SH-SY5Y (cell line): ENCODE measurements at regions not wholly inside any gene's neighbourhood (a gene's known extent, or its start where the extent isn't known, plus 50 kb on each side); places are given as distances from the start of the nearest gene placed in this dataset.

Source experiments
- GATA2 ChIP-seq: IDR thresholded peaks from 2 replicates; pipeline ENCODE4 v1.6.1; 2011; ENCODE audit warnings: mild to moderate bottlenecking, low read depth, low read length
- GATA3 ChIP-seq: IDR thresholded peaks from 2 replicates; pipeline ENCODE4 v1.6.1; 2011; ENCODE audit warnings: low read depth, mild to moderate bottlenecking, low read length, moderate library complexity

- TF ChIP-seq GATA3 (no peak), GATA2 (no peak)
Measured at GRCh38 chr1:229064320-229065168, 206.4 kb upstream of the RAB4A start.

DNA sequence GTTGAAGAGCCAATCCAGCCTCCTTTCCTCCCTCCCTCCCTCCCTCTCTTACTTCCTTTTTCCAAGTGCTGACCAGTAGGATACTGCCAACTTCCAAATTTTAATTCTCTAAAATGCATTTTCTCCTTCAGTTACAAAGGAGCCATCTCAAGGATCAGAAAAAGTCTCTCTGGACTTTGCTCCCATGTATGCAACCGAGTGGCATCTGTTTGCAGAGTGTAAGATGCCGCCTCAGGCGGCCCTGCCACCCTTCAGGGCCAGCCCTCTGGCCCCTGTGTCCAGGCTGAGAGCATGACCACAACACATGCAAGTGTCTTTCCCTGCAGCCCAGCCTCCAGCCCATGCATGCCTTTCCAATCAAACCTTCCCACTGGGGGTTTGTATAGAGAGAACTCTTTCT lies 205.3 kb upstream of the RAB4A start:
- TF ChIP-seq GATA2 (no peak), GATA3 (no peak)

DNA sequence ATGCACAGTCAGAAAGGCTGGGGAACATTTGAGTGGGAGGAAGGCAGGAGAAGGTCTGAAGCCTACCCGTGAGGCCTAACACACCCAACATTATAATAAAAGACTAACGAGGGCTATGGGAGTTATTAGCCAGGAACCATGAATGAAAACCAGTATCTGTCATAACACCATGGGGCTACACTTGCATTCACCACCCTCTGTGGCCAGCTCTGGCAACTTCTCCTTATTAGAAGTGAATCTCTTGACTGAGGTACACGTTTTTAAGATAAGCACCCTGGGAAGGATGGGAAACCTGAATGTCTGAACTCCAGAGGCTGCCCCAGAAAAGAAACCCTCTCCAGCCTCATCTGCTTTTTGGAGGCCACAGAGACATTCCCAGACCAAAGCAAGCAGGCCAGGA lies 204.3 kb upstream of the RAB4A start:
- TF ChIP-seq GATA2 (no peak), GATA3 (no peak)

GRCh38 chr1:229067546-229067945 lies 203.4 kb upstream of the RAB4A start:
- TF ChIP-seq GATA3 (no peak), GATA2 (no peak)

GRCh38 chr1:229068270-229068987 lies 202.5 kb upstream of the RAB4A start:
- TF ChIP-seq GATA3 = no peak
- no peak for TF ChIP-seq GATA2

DNA sequence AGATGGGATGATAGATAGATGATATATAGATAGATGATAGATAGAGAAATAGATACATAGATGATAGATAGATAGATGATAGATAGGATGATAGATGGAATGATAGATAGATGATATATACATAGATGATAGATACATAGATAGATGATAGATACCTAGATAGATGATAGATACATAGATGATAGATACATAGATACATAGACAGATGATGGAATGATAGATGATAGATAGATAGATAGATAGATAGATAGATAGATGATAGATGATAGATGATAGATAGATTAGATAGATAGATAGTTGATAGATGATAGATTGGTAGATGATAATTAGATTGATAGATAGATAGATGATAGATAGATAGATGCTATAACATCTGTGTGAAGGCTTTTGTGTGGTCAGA lies 201.7 kb upstream of the RAB4A start:
- no peak for TF ChIP-seq GATA3
- no peak for TF ChIP-seq GATA2

GRCh38 chr1:229070168-229070567 lies 200.7 kb upstream of the RAB4A start:
- TF ChIP-seq GATA2 (no peak), GATA3 (no peak)

- no peak for TF ChIP-seq GATA2
- no peak for TF ChIP-seq GATA3
Measured at GRCh38 chr1:229073251-229073650, 197.7 kb upstream of the RAB4A start.

- TF ChIP-seq GATA3 = no peak
- TF ChIP-seq GATA2 = no peak
Measured at GRCh38 chr1:229075217-229075616, 195.7 kb upstream of the RAB4A start.

GRCh38 chr1:229075716-229076115 lies 195.2 kb upstream of the RAB4A start:
- TF ChIP-seq GATA3 = no peak
- no peak for TF ChIP-seq GATA2

DNA sequence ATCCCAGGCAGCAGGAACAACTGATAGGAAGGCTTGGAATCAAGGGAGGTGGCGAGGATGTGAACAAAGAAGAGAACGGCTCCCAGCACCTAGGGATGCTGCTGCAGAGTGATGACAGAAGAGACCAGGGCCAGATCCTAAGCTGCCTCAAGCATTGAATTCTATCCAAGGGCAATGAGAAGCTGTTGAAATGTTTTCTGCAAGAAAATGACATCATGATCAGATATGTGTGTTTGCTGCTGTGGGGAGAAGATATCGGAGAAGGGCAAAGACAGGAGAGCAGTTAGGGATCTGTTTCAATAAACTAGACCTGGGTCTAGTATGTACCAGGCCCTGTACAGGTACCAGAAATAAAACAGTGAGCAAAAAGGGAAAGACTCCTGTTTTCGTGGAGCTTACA lies 194.7 kb upstream of the RAB4A start:
- TF ChIP-seq GATA2 (no peak), GATA3 (no peak)

DNA sequence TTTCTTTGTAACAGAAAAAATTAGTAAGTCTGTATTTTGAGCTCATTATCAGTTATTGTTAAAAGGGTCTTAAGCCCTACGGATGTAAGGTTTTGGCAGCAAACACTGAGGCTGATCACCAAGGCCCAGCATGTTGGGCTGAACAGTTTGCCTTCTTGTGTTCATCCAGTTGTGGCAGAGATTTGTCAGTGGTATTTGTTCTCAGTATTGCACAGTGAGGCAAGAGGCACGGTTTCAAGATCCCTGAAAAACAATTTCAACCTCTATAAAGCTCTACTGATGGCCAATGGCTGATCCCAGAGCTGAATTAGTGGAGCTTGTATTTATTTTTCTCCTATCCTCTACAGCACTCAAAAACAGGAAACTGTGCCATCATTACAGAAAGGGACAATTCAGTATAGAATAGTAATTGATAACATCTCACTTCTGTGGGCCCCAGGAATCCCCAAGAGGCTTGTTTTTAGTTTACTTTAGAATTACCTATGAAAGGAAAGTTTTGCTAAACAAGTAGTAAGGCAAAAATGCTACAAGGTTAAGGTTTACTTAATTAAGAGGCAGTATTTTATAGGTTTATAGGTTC lies 191.8 kb upstream of the RAB4A start:
- TF ChIP-seq GATA3 (no peak), GATA2 (no peak)

DNA sequence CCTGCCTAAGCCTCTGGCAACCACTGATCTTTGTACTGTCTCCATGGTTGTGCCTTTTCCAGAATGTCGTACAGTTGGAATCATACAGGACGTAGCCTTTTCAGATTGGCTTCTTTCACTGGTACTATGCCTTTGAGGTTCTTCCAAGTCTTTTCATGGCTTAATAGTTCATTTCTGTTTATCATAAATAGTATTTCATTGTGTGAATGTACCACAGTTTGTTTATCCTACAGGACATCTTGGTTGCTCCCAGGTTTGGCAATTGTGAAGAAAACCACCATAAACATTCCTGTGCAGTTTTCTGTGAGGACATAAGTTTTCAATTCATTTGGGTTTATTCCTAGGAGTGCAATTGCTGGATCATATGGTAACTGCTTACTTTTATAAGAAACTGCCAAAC lies 190.6 kb upstream of the RAB4A start:
- no peak for TF ChIP-seq GATA2
- no peak for TF ChIP-seq GATA3

GRCh38 chr1:229085291-229085690 lies 185.6 kb upstream of the RAB4A start:
- TF ChIP-seq GATA3 (no peak), GATA2 (no peak)

GRCh38 chr1:229086091-229086490 lies 184.8 kb upstream of the RAB4A start:
- TF ChIP-seq GATA2 (no peak), GATA3 (no peak)
